GM18909 (cell line): ENCODE measurements at regions not wholly inside any gene's neighbourhood (a gene's known extent, or its start where the extent isn't known, plus 50 kb on each side); places are given as distances from the start of the nearest gene placed in this dataset.

Source experiments
- ATAC-seq: cut with Tn5 transposase; IDR thresholded peaks from one replicate; pipeline ENCODE4 v1.9.1; 2021; ENCODE audit warnings: mild to moderate bottlenecking; ENCODE audit not compliant: unreplicated experiment, poor library complexity

DNA sequence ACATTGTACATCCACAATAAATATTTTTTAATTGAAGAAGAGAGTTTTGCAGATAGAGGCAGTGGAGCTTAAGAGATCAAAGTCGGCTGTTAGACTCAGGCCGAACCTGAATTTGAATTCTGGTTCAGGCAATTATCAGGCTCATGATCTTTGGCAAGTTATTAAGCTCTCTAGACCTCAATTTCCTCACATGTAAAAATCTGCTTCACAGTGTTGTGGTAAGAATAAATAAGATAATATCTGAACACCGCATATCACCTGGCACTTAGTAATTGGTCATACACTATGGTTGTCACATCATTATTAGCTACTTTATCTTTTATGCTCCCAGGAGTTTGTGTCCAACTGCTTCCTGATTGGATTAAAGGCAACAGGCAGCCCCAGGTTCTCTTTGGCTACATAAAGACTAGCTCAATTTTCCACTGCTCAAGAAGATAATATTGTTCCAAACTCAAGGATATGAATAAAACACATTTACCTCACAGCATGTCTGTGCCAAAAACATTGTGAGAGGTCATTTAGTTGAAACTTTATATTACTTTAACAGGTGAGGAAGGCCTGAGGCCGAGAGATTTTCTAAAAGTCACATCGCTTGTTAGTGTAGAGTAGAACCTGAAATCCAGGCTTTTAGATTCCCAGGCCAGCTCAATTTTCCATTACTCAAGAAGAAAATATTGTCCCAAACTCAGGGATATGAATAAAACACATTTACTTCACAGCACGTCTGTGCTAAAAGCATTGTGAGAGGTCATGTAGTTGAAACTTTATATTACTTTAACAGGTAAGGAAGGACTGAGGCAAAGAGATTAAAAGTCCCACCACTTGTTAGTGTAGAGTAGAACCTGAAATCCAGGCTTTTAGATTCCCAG is 289.2 kb upstream of the PTGER4 start:
- no peak for ATAC-seq

DNA sequence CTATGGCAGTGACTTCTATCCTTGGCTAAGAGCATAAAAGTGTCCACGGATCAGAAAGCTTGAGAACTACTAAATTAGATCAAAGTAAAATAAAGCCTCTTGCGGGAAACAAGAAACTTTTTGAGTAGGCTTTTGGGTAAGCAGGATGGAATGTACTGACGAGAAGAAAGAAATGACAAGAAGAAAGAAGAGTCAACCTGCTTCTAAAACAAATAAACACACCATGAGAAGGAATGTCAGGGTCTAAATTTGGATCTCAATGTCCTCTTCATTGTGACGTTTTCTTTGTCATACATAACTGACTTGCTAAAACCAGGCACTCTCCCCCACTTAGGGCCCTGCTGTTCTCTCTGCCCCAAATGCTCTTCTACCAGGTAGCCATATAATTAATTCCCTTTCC is 290.1 kb upstream of the PTGER4 start:
- no peak for ATAC-seq

DNA sequence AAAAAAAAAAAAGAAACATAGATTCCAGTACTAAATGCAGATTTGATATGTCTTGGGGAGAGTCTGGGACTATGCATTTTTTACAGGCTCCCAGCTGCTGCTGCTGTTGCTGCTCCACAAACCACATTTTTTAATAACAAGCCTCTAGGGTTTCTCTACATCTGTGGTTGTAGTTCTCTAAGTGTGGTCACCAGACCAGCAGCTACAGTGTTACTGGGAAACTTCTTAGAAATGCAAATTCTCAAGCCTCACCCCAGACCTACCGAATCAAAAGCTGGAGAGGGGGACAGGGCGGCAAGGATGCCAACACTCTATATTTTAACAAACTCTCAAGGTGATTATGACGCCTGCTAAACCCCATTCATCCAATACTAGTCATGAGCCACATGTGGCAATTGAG is 293.4 kb upstream of the PTGER4 start:
- peak; percentile 89 for ATAC-seq

DNA sequence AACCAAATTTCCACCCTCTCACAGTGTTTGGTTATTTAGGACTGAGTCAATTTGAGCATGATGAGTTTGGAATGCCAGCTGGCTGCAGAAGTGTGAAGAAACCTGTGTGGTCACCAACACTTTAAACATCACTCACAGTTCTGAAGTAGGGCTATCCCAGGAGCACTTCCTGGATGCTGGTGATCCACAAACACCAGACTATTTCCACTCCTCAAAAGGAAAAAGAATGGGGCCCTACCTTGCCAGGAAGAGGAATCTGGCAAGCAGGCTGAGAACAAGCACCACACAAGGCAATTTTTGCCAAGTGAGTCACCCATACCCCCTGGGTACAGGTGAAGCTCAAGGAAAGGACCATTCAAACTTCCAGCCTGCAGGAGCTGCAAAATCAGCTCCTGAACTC is 294.2 kb upstream of the PTGER4 start:
- ATAC-seq = no peak

DNA sequence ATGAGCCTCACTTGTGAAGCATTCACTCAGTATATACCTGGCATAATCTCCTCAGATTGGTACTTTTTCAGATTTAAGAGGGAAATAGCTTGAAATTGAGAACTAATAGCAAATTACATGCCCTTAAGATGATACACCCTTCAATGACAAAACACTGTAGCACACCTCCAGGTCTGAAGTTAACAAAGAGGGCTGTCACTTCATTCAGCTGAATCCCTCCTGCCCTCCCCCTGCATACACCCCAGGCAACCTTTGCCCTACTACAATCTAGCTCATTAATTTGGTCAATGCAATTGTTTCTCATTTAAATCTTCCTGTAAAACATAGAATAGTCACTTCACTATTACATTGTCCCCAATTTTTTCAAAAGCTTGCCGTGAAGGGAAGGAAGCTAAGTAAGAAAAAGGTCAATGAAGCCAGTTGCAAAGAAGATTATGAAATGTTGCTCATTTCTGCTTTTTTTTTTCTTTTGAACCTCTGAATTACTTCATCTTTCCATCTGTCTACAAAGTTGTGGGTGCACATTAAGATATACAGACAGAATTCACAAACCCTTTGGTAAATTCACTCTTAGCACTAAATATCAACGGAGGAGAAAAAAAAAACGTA is 294.8 kb upstream of the PTGER4 start:
- no peak for ATAC-seq

DNA sequence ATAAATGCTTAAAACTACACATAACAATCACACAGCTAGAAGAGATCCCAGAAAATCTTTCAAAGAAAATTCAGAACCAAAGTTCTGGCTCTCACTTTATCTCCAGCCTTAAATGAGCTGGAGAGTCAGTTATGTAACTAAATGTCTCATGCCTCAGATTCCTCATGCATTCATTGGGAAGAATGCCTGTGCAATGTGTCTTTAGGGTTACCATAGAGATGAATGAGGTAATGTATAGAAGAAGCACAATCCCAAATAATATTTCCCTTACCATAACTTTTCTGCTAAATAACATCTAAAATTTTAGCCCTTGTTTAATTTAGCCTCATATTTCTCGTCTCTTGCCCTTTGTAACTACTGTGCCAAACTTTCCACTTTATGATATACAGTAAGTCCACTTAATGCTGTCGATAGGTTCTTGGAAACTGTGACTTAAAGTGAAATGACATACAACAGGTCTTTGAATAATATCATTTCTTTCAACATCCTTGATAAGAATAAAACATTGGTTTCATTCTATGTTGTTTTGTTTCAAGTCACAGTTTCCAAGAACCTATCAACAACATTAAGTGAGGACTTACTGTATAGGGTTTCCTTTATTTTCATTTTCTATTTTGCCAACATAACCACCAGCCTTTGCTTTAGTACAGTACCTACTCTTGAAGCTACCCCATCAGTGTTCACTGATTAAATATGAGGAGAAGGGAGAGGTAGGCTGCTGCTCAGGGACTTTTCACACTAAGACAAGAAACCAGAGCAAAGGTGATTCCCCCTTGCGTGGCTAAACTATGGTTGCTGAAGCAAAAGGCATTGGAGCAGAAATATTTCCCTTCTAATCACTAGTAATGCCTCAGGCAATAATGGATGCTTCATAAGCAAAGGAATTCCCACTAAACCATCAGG is 295.7 kb upstream of the PTGER4 start:
- peak; percentile 39 for ATAC-seq

DNA sequence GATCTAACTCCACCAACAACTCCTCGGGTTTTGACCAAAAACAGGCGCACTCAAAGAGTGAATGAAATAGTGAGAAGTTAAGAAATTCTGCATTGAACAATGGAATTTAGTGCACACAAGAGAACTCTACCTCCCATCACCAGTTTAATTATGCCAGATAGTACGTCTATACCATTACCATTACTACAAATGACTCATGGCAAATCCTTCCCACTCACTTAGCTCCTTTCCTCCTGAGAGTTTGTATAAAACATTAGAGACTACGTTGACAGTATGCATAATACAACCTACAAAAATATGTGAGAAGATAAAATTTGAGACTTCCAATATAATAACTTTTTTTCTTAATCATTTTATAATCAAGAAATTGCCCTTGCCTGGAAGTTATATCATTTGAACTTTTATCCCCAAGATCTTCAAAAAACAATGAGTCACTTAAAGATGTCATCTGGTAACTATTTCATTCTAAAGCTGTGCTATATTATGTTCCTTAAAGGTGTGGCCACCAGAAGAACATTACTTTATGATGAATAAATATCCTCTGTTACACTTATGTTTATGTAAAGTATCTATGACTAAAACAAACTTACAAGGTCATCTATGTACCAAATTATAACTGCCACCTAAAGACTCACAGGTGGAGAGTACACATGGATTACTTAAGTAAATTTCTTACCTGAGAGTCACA is 297.9 kb upstream of the PTGER4 start:
- ATAC-seq = no peak

DNA sequence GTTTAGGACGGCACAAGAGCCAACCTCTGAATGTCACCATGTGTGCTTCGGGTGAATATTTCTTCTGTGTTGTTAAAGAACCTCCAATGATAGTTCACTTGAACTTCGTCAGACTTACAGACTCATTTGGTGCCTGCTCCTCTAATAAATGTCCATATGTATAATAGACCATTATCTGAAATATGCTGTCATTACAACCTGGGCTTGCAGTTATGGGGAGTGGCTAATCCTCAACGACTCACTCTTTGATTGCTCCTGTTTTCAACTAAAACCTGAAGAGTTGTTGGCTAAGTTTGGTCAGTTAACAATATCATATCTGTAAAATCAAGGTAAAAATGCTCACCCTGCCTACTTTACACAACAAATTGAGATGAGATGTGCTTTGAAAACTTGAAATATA is 298.7 kb upstream of the PTGER4 start:
- ATAC-seq = no peak

DNA sequence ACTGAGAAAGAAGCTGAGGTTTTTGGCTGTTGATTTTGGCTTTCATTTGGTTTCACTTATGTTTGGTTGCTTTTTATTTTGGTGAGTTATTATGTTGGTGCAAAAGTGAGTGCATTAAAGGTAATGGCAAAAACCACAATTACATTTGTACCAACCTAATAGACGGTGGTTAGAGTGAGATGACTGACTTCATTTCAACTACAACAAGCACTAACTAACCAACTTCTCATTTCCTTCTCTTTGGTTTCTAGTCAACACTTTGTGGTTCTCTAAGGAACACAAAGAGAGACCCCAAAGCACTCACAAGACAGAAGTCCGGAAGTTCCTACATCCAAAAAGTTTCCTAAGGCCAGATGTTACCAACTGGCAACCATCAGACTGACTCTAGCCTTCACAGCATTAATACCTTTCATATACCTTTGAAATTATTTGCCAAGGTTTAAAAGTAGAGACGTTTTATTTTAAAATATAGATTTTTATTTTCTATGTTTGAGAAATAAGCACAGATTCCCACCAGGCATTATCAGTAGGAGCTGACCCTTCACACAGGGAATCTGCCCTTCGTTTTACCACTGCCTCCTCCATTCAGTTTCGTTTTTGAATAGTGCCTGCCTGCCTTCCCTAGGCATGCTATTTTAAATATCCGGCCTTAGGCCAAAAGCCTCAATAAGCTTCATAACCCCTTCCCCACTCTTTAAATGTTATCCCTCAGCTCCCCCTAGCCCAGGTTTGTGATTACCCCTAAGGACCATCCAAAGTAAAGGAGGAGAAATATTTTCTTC is 301.1 kb upstream of the PTGER4 start:
- ATAC-seq = peak; percentile 81

DNA sequence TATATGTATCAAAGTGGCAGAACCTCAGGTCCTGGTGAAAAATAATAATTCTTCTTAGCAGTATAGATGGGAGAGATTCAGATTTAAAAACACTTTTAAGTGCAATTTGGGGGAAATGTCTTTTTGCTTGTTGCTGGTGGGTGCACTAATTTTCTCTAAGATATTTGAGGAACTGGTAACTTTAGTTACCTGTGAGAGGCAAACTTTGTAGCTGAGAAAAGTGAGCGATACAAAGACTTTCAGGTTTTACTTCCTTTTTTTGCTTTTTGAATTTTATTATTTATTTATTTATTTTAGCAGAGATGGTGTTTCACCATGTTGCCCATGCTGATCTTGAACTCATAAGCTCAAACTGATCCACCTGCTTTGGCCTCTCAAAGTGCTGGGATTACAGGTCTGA is 303.1 kb upstream of the PTGER4 start:
- ATAC-seq = peak; percentile 56

DNA sequence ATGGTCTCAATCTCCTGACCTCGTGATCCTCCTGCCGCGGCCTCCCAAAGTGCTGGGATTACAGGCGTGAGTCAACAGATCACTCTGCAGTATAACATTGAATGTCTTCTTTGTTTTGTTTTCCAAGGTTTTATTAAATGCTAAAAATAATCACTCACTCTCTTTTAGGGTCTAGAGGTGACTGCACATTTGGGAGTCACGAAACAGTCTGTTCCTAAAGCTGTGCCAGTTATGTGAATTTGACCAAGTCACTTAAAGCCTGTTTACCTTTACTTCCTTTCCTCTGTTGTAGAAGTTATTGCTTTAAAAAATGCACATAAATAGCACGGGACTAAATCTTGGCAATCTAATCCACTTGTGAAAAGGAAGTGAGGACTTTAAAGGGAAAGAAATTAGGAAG is 304.9 kb upstream of the PTGER4 start:
- no peak for ATAC-seq

DNA sequence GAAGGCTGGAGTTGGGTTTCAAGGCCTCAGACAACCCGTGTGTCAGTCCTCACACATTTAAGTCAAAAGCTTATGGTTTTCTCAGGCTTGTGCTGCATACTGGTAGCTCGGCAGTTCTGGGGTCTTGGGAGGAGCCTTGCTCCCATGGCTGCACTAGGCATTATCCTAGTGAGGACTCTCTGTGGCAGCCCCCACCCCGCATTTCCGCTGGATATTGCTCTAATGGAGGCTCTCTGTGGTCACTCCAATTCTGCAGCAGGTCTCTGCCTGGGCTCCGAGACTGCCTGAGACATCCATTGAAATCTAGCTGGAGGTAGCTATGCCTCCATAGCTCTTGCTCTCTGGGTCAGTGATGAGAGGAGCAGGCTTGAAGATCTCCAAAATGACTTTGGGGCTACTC is 311.5 kb upstream of the PTGER4 start:
- no peak for ATAC-seq

DNA sequence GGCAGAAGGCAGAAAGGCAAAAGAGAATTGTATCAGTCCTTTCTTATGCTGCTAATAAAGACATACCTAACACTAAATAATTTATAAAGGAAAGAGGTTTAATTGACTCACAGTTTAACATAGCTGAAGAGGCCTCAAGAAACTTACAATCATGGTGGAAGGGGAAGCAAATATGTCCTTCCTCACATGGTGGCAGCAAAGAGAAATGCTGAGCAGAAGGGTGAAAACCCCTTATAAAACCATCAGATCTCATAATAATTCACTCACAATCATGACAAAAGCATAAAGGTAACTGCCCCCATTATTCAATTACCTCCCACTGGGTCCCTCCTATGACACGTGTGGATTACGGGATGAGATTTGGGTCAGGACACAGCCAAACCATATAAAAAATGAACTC is 312.5 kb upstream of the PTGER4 start:
- no peak for ATAC-seq

DNA sequence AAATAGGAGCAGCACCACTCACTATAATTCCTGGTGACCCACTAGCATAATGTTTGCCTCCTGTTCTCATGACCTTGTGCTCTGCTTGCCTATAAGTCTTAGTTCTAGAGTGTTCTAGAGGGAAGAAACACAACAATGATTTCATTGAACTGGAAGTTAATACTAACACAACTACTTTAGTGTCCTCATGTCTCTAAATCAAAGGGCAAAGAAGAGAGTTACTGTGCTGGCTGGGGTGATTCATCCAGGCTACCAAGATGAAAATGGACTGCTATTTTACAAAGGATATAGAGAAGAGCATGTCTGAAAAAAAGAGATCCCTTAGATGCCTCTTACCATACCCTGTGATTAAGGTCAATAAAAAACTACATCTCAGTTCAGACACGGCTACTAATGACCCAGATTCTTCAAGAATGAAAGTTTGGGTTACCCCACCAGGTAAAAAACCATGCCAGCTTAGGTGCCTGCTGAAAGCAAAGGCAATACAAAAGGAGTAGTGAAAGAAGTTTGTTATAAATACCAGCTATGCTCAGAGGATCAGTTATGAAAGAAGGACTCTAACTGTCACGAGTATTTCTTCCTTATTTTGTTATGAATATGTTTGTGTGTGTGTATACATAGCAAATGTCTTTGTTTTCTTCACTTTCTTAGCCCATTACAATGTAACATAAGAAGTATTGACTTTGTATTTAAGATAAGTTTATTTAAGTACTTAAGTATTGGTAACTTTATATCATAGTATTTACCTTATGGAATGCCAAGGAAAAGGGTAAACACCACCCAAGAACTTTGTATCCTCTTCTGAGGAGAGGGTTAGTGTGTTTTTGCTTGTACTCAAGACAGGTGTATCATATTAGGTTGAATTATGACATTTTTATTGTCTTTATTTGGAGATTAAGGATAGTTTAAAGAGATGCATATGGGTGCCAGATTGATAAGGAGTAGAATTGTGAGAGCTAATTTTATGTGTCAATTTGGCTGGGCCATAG is 314.1 kb upstream of the PTGER4 start:
- peak; percentile 76 for ATAC-seq

DNA sequence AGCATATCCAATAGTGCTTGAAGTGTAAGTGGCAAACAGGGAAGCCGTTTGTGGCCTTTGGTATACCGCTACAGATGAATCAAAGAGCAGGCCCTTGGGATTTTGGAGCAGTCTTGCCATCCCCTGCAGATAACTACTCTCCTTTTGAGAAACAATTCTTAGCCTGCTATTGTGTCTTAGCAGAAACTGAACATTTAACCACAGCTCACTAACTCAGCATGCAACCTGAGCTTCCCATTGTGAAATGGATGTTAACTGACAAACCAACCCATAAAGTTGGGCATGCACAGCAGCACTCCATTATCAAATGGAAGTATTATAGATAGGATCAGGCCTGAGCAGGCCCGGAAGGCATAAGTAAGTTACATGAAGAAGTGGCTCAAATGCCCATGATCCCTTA is 315.3 kb upstream of the PTGER4 start:
- ATAC-seq = no peak

DNA sequence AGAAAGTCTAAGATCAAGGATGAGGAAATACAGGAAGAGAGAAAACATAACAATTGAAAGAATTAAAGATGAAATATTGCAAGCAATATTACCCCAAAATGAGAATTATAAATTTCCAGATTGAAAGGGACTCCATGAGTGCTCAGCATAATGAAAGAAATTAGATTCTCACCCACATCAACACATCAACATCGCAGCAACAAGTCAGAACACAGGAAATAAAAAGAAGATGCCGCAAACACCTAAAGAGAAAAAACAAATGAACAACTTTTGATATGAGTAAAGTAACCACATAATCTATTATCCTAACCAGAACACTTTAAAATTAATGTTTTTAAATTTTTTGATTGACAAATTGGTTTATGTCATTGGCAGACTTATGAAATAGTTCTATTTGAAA is 318.3 kb upstream of the PTGER4 start:
- no peak for ATAC-seq

DNA sequence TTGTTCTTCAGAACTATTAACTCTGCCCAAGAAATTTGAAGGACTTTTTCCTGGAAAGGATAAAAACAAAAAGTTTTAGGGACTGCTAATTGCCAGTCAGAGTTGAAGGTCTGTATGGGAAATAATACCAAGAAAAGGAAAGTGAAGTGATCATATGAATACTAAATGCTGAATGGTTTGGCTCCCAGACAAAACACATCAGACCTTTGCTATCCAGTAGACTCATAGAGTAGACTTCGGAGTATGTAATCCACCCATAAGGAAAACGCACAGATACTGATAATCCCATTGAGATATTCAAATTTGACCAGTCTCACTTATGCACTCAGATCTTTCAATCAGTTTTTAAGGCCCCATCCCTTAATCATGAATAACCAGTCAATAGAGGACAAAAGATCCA is 319.0 kb upstream of the PTGER4 start:
- no peak for ATAC-seq

DNA sequence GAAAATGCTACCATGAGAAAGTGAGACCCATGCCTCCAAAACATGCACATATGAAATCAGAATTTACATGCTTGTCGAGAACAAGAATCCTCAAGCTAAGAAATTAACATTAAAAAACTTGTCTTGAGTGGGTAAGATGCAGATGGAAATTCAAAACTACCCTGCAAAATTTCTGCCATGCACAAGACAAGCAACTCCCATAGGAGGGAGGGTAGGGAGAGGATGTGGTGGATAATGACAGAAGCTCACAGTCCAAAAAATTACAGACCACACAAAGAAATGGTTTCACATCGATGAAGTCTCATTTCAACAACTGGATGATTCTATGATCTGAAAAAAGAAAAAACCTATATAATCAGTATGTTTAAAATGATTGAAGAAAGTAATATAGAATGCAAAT is 319.9 kb upstream of the PTGER4 start:
- no peak for ATAC-seq

DNA sequence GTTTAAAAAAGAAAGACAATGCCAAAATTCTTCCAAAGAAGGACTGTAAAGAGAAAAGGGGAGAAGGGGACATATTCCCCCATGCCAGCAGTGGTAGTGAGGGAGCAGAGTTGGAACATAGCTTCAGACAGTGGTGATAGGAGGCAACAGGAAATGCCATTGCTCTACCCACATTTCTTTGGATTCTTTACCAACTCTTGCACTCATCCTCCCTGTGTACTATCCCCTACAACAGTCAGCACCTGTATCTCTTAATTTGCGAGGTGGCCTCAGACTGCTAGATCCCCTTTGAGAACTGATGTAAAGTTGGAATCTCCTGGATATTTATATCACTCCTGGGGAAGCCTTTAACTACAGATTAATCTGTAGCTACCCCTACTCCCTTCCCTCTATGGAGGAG is 320.6 kb upstream of the PTGER4 start:
- ATAC-seq = no peak
